ENCODE measurements at regions not wholly inside any gene's neighbourhood (a gene's known extent, or its start where the extent isn't known, plus 50 kb on each side); places are given as distances from the start of the nearest gene placed in this dataset.

GRCh38 chr15:69777356-69777755, 320.4 kb downstream of the TLE3 start:
- DNase-seq (ENCODE audit: low read depth, low spot score): no peak
- Mint-ChIP-seq H3K4me1 (peaks cover 27% of the 10 kb centered on the region), H3K9me3 (peaks cover 5% of the 10 kb centered on the region), H3K27ac (ENCODE audit: unreplicated experiment) (no peak overlapping the region), H3K36me3 (ENCODE audit: low read depth) (no peaks in the 10 kb centered on the region), H3K4me3 (no peak overlapping the region), H3K27me3 (ENCODE audit: low read depth) (peaks cover 4% of the 10 kb centered on the region)
- TF ChIP-seq CTCF (conservative IDR thresholded peaks at IDR 0.05): no peak

DNA sequence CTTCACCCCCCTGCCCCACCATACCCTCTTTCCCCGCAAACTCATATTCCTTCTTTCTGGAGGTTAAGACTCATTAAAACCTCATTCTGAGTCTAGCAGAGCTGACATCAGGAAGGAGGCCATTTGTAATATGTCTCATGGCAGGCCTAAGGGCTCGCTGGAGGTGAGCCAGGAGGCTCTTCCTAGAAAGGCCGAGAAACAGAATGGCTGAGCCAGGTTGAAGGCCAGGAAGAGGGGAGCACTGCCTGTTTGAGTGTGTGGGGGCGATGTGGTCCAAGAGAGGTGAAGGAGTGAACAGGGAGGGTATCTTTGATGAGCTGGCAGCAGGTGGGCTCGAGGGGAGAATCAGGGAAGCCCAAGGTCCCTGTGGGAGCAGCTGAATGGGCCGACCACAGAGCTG, 317.3 kb downstream of the TLE3 start:
- H3K36me3 Mint-ChIP-seq (ENCODE audit: low read depth): no peaks in the 10 kb centered on the region
- TF ChIP-seq CTCF (conservative IDR thresholded peaks at IDR 0.05): no peak
- peaks cover 28% of the 10 kb centered on the region for H3K4me1 Mint-ChIP-seq
- H3K27ac Mint-ChIP-seq (ENCODE audit: unreplicated experiment): peak overlapping the region; percentile 30
- no peak overlapping the region for H3K4me3 Mint-ChIP-seq
- no peak for DNase-seq (ENCODE audit: low read depth, low spot score)
- peaks cover 3% of the 10 kb centered on the region for H3K9me3 Mint-ChIP-seq
- peaks cover 4% of the 10 kb centered on the region for H3K27me3 Mint-ChIP-seq (ENCODE audit: low read depth)

GRCh38 chr15:69780981-69781380, 316.7 kb downstream of the TLE3 start:
- no peak for TF ChIP-seq CTCF (conservative IDR thresholded peaks at IDR 0.05)
- Mint-ChIP-seq H3K4me1 (peaks cover 28% of the 10 kb centered on the region), H3K36me3 (ENCODE audit: low read depth) (no peaks in the 10 kb centered on the region), H3K4me3 (no peak overlapping the region), H3K27me3 (ENCODE audit: low read depth) (peaks cover 7% of the 10 kb centered on the region), H3K9me3 (peaks cover 3% of the 10 kb centered on the region), H3K27ac (ENCODE audit: unreplicated experiment) (no peak overlapping the region)
- DNase-seq (ENCODE audit: low read depth, low spot score): no peak

- Mint-ChIP-seq H3K27me3 (ENCODE audit: low read depth) (peaks cover 7% of the 10 kb centered on the region), H3K4me3 (no peak overlapping the region), H3K9me3 (no peaks in the 10 kb centered on the region), H3K27ac (ENCODE audit: unreplicated experiment) (no peak overlapping the region), H3K36me3 (ENCODE audit: low read depth) (no peaks in the 10 kb centered on the region), H3K4me1 (peaks cover 28% of the 10 kb centered on the region)
- no peak for TF ChIP-seq CTCF (conservative IDR thresholded peaks at IDR 0.05)
- DNase-seq (ENCODE audit: low read depth, low spot score): no peak
Observed at GRCh38 chr15:69781411-69782125, 316.1 kb downstream of the TLE3 start.

DNA sequence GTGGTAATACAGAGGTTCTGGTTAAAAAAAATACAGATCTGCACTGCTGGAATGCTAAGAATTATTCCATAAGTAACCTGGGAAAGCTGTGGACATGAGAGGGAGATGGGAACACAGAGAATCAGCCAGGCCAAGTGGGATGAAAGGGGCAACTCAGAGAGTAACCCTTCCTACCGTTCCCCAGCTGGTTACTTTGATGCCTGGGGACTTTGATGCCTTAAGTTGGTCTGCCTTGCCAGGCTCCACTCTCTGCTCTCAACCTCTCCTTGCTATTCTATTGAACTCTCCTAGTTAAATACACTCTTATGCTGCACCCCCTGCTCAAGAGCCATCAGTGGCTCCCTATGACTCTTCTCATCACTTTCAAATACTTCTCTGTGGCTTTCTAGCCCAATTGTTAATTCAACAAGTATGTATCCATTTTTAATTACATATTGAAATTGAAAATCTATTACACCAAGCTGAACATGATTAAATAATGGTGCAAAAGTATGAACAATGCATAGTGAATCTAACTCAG, 315.5 kb downstream of the TLE3 start:
- H3K36me3 Mint-ChIP-seq (ENCODE audit: low read depth): no peaks in the 10 kb centered on the region
- H3K4me3 Mint-ChIP-seq: no peak overlapping the region
- H3K4me1 Mint-ChIP-seq: peaks cover 28% of the 10 kb centered on the region
- TF ChIP-seq CTCF (conservative IDR thresholded peaks at IDR 0.05): no peak
- H3K27me3 Mint-ChIP-seq (ENCODE audit: low read depth): peaks cover 9% of the 10 kb centered on the region
- no peak overlapping the region for H3K27ac Mint-ChIP-seq (ENCODE audit: unreplicated experiment)
- DNase-seq (ENCODE audit: low read depth, low spot score): no peak
- no peaks in the 10 kb centered on the region for H3K9me3 Mint-ChIP-seq
